HepG2 (cell line): ENCODE measurements at regions not wholly inside any gene's neighbourhood (a gene's known extent, or its start where the extent isn't known, plus 50 kb on each side); places are given as distances from the start of the nearest gene placed in this dataset.

ENCODE experiments used
- ATAC-seq: fragments of 200-7000 bp; cut with Tn5 transposase; 3 replicates; pipeline ENCODE4 v1.9.1; 2020; ENCODE audit warnings: mild to moderate bottlenecking, moderate library complexity
- BruUV-seq: library from RNA; stranded (reverse); fragments of 400-500 nt; replicated peaks from 2 replicates; lab custom pipeline; 2021; lab: Mats Ljungman, UMichigan
- CTCF ChIA-PET: fragments of 300-600 bp; formaldehyde crosslinking; extraction: SDS; loops from one replicate; lab custom pipeline; 2021; ENCODE audit warnings: low total read pairs, inconsistent platforms, low intra/inter-chr PET ratio; lab: Yijun Ruan, JAX
- POLR2A ChIA-PET: fragments of 350-600 bp; sonication (Branson Sonifier 250); formaldehyde crosslinking; loops from one replicate; lab custom pipeline; 2020; ENCODE audit warnings: antibody characterized with exemption, inconsistent platforms; lab: Yijun Ruan, JAX
- DNase-seq: peaks from one replicate; pipeline ENCODE4 v3.0.0-alpha.2; 2015; ENCODE audit warnings: low spot score
- FAIRE-seq: peaks from 3 replicates; lab custom pipeline; 2011; peaks lifted over from hg19 to GRCh38; lab: Jason Lieb, UNC
- H2AFZ ChIP-seq: one replicate; pipeline ENCODE4 v1.6.1; 2011; ENCODE audit warnings: low read length, inconsistent platforms
- H3K27ac ChIP-seq: fragments of 300-600 bp; 3 replicates; pipeline ENCODE4 v1.8.0; 2011; ENCODE audit warnings: mixed run types, mild to moderate bottlenecking, mixed read lengths, low read length, inconsistent platforms; ENCODE audit not compliant: insufficient read depth; ENCODE audit errors: extremely low read length
- H3K27me3 ChIP-seq, 2 experiments: fragments of 200-600 bp in 1 of 2; 2 replicates in 1 of 2; 3 replicates in 1 of 2; pipeline versions ENCODE4 v1.6.0 to v1.8.0; 2011; ENCODE audit warnings: low read length in 2 of 2, mild to moderate bottlenecking in 2 of 2, moderate library complexity in 2 of 2, inconsistent platforms in 1 of 2; ENCODE audit not compliant: insufficient read depth in 2 of 2, control insufficient read depth in 1 of 2
- H3K36me3 ChIP-seq, 2 experiments: fragments of 200-600 bp in 1 of 2; replicated peaks in 1 of 2; 2 replicates in 1 of 2; 3 replicates in 1 of 2; pipeline versions ENCODE4 v1.5.1 to v1.8.0; 2011; ENCODE audit warnings: low read length in 2 of 2, inconsistent platforms in 1 of 2; ENCODE audit not compliant: insufficient read depth in 2 of 2, control insufficient read depth in 1 of 2
- H3K4me1 ChIP-seq: 2 replicates; pipeline ENCODE4 v1.5.1; 2012; ENCODE audit warnings: low read length, inconsistent platforms; ENCODE audit not compliant: insufficient read depth
- H3K4me2 ChIP-seq: 2 replicates; pipeline ENCODE4 v1.6.0; 2011; ENCODE audit warnings: low read depth, low read length, inconsistent platforms
- H3K4me3 ChIP-seq, 3 experiments: fragments of 200-600 bp in 1 of 3; sonication (generic), shearing (Covaris generic) in 1 of 3; replicated peaks in 1 of 3; 2 replicates each; pipeline ENCODE4 v1.5.1; 2011 to 2016; ENCODE audit warnings: low read length in 3 of 3, inconsistent platforms in 2 of 3, low read depth in 2 of 3, mild to moderate bottlenecking in 2 of 3, control low read depth in 1 of 3, mixed read lengths in 1 of 3; ENCODE audit not compliant: insufficient read depth in 1 of 3
- H3K79me2 ChIP-seq: one replicate; pipeline ENCODE4 v1.6.1; 2011; ENCODE audit warnings: low read length, inconsistent platforms; ENCODE audit not compliant: insufficient read depth
- H3K9ac ChIP-seq: 2 replicates; pipeline ENCODE4 v1.6.0; 2011; ENCODE audit warnings: mild to moderate bottlenecking, low read depth, low read length, inconsistent platforms; ENCODE audit not compliant: insufficient read depth
- H3K9me3 ChIP-seq: 2 replicates; pipeline ENCODE4 v1.5.1; 2012; ENCODE audit warnings: mild to moderate bottlenecking, low read length
- H4K20me1 ChIP-seq: 2 replicates; pipeline ENCODE4 v1.6.0; 2011; ENCODE audit warnings: inconsistent platforms, mild to moderate bottlenecking, low read length, moderate library complexity; ENCODE audit not compliant: insufficient read depth
- MLLT10 ChIP-seq: sonication (generic); formaldehyde crosslinking; IDR thresholded peaks from 2 replicates; pipeline ENCODE4 v1.4.0; 2020; ENCODE audit warnings: missing genetic modification reagents
- RARA ChIP-seq: IDR thresholded peaks from 2 replicates; pipeline ENCODE4 v1.6.1; 2016; ENCODE audit warnings: missing genetic modification reagents, missing compliant biosample characterization
- ZNF44 ChIP-seq: sonication (generic); formaldehyde crosslinking; IDR thresholded peaks from 2 replicates; pipeline ENCODE4 v1.5.1; 2020; ENCODE audit warnings: mild to moderate bottlenecking, missing genetic modification reagents
- ZNF577 ChIP-seq: sonication (generic); formaldehyde crosslinking; IDR thresholded peaks from 2 replicates; pipeline ENCODE4 v1.4.0; 2020; ENCODE audit warnings: mild to moderate bottlenecking, low read depth, missing genetic modification reagents, borderline replicate concordance
- ZNF598 ChIP-seq: sonication (generic); formaldehyde crosslinking; IDR thresholded peaks from 2 replicates; pipeline ENCODE4 v1.5.1; 2020; ENCODE audit warnings: mild to moderate bottlenecking, missing genetic modification reagents, borderline replicate concordance
- ZNF644 ChIP-seq: IDR thresholded peaks from 2 replicates; pipeline ENCODE4 v1.6.1; 2016; ENCODE audit warnings: low read depth
- ZNF674 ChIP-seq: sonication (generic); formaldehyde crosslinking; IDR thresholded peaks from 2 replicates; pipeline ENCODE4 v1.5.0; 2020; ENCODE audit warnings: low read depth, mild to moderate bottlenecking, missing genetic modification reagents
- WGBS: methylation state at CpG from one replicate; pipeline ENCODE4 v1.1.6; 2017; ENCODE audit warnings: low lambda C conversion rate; 5-methylcytosine and 5-hydroxymethylcytosine counted together
- in situ Hi-C: cut with HindIII; loops from 2 replicates; pipeline ENCODE4 v1.10.0; 2017; ENCODE audit warnings: low pct_unique_long_range_greater_than_20kb; ENCODE audit not compliant: extremely low pct_ligation_motif_present
- intact Hi-C: fragments of 100-400 bp; cut with micrococcal nuclease; formaldehyde crosslinking; loops from one replicate; pipeline ENCODE4 v1.10.0; 2022; ENCODE audit not compliant: unreplicated experiment
- TF ChIP-seq, protein P1 (sequence below): IDR thresholded peaks from 2 replicates; pipeline ENCODE4 v1.6.1; 2016; ENCODE audit warnings: low read depth, control low read depth
- TF ChIP-seq, protein P2 (sequence below): sonication (generic); formaldehyde crosslinking; IDR thresholded peaks from 2 replicates; pipeline ENCODE4 v1.9.0; 2021; ENCODE audit warnings: missing genetic modification reagents, borderline replicate concordance
- TF ChIP-seq, protein P3 (sequence below): sonication (generic); formaldehyde crosslinking; IDR thresholded peaks from 2 replicates; pipeline ENCODE4 v1.4.0; 2020; ENCODE audit warnings: missing genetic modification reagents, borderline replicate concordance

DNA sequence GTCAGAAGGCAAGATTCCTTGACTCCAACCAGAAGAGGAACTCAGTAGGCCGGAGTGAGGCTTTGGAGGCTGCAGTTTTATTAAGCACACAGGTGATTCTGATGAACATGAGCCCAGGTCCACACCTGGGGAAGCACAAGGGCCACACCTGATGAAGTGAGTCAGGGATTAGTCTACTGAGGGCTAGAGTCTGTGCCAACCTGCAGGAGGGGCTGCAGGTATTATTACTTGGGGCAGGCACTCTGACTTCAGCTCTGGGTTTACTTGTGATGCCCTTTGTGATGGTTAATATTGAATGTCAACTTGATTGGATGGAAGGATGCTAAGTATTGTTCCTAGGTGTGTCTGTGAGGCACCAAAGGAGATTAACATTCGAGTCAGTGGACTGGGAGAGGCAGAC, 75.2 kb upstream of the ZCCHC2 start:
- ChIA-PET CTCF (no interaction called here), POLR2A (no interaction called here)
- in situ Hi-C loops (no loop called here), intact Hi-C loops (no loop called here)
- Histone ChIP-seq H3K9me3 (no peaks in the 10 kb centered on the region), H3K9ac (no peak overlapping the region), H2AFZ (no peak overlapping the region), H3K4me3 (no peak overlapping the region), H4K20me1 (no peaks in the 10 kb centered on the region), H3K27ac (no peak overlapping the region), H3K79me2 (no peaks in the 10 kb centered on the region), H3K4me2 (no peak overlapping the region), H3K36me3 (no peaks in the 10 kb centered on the region; a peak in 1 of 5 replicates), H3K4me1 (peaks cover 62% of the 10 kb centered on the region), H3K27me3 (no peaks in the 10 kb centered on the region)
- no TSS peak for BruUV-seq
- TF ChIP-seq, protein P1, sequence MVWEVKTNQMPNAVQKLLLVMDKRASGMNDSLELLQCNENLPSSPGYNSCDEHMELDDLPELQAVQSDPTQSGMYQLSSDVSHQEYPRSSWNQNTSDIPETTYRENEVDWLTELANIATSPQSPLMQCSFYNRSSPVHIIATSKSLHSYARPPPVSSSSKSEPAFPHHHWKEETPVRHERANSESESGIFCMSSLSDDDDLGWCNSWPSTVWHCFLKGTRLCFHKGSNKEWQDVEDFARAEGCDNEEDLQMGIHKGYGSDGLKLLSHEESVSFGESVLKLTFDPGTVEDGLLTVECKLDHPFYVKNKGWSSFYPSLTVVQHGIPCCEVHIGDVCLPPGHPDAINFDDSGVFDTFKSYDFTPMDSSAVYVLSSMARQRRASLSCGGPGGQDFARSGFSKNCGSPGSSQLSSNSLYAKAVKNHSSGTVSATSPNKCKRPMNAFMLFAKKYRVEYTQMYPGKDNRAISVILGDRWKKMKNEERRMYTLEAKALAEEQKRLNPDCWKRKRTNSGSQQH (CRISPR knock-in tag): no peak
- TF ChIP-seq RARA (CRISPR knock-in tag): no peak
- no peak for TF ChIP-seq ZNF44 (CRISPR knock-in tag)
- TF ChIP-seq ZNF577 (CRISPR knock-in tag): no peak
- TF ChIP-seq ZNF598 (CRISPR knock-in tag): no peak
- no peak for TF ChIP-seq ZNF674 (CRISPR knock-in tag)
- TF ChIP-seq MLLT10 (CRISPR knock-in tag): no peak
- TF ChIP-seq ZNF644: no peak
- TF ChIP-seq, protein P2, sequence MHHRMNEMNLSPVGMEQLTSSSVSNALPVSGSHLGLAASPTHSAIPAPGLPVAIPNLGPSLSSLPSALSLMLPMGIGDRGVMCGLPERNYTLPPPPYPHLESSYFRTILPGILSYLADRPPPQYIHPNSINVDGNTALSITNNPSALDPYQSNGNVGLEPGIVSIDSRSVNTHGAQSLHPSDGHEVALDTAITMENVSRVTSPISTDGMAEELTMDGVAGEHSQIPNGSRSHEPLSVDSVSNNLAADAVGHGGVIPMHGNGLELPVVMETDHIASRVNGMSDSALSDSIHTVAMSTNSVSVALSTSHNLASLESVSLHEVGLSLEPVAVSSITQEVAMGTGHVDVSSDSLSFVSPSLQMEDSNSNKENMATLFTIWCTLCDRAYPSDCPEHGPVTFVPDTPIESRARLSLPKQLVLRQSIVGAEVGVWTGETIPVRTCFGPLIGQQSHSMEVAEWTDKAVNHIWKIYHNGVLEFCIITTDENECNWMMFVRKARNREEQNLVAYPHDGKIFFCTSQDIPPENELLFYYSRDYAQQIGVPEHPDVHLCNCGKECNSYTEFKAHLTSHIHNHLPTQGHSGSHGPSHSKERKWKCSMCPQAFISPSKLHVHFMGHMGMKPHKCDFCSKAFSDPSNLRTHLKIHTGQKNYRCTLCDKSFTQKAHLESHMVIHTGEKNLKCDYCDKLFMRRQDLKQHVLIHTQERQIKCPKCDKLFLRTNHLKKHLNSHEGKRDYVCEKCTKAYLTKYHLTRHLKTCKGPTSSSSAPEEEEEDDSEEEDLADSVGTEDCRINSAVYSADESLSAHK (CRISPR knock-in tag): no peak
- TF ChIP-seq, protein P3, sequence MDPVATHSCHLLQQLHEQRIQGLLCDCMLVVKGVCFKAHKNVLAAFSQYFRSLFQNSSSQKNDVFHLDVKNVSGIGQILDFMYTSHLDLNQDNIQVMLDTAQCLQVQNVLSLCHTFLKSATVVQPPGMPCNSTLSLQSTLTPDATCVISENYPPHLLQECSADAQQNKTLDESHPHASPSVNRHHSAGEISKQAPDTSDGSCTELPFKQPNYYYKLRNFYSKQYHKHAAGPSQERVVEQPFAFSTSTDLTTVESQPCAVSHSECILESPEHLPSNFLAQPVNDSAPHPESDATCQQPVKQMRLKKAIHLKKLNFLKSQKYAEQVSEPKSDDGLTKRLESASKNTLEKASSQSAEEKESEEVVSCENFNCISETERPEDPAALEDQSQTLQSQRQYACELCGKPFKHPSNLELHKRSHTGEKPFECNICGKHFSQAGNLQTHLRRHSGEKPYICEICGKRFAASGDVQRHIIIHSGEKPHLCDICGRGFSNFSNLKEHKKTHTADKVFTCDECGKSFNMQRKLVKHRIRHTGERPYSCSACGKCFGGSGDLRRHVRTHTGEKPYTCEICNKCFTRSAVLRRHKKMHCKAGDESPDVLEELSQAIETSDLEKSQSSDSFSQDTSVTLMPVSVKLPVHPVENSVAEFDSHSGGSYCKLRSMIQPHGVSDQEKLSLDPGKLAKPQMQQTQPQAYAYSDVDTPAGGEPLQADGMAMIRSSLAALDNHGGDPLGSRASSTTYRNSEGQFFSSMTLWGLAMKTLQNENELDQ (CRISPR knock-in tag): no peak
- no peak for DNase-seq
- no peak for FAIRE-seq
- ATAC-seq: no peak
- WGBS: 100% methylated on average over 2 of the region's 2 CpGs
